ENCODE measurements at regions not wholly inside any gene's neighbourhood (a gene's known extent, or its start where the extent isn't known, plus 50 kb on each side); places are given as distances from the start of the nearest gene placed in this dataset.

GRCh38 chr17:52209507-52209906 is 51.0 kb upstream of the CA10 start:
- no peaks in the 10 kb centered on the region for H3K36me3 ChIP-seq (ENCODE audit: control insufficient read depth, low read length)
- no peaks in the 10 kb centered on the region for H3K4me1 ChIP-seq (ENCODE audit: control insufficient read depth, low read length)

More at GRCh38 chr17:52209507-52209906, 51.0 kb upstream of the CA10 start:
- Histone ChIP-seq H3K4me3 (ENCODE audit: low read length) (no peak overlapping the region), H3K27me3 (ENCODE audit: control insufficient read depth, low read length) (no peaks in the 10 kb centered on the region), H3K4me2 (ENCODE audit: low read length) (no peak overlapping the region), H3F3A (ENCODE audit: control insufficient read depth, insufficient read depth) (no peaks in the 10 kb centered on the region), H3K79me2 (ENCODE audit: control insufficient read depth, low read length) (no peaks in the 10 kb centered on the region), H3K27ac (ENCODE audit: low read depth, low read length) (no peak overlapping the region), H4K20me1 (ENCODE audit: control insufficient read depth, insufficient read depth, low read depth, low read length) (no peaks in the 10 kb centered on the region), H3K9me3 (ENCODE audit: control insufficient read depth, insufficient read depth, low read length) (no peaks in the 10 kb centered on the region), H3K9me2 (replicated peaks; ENCODE audit: control insufficient read depth, low read length) (no peaks in the 10 kb centered on the region)
- TF ChIP-seq EZH2phosphoT487 (IDR thresholded peaks at IDR 0.05; ENCODE audit: borderline replicate concordance, low read length) = no peak
